ENCODE measurements at regions not wholly inside any gene's neighbourhood (a gene's known extent, or its start where the extent isn't known, plus 50 kb on each side); places are given as distances from the start of the nearest gene placed in this dataset.

- ATAC-seq (peak in 1 of 2 donors; percentile 21), DNase-seq (no peak)
- intact Hi-C loops (cut with DNase I; ENCODE audit: low total_unique reads) = no loop called here
- H3K9me3 ChIP-seq = no peaks in the 10 kb centered on the region
- no peaks in the 10 kb centered on the region for H3K4me1 ChIP-seq
- TF ChIP-seq POLR2A (IDR thresholded peaks at IDR 0.05) (no peak), CTCF (IDR thresholded peaks at IDR 0.05 in 4 of 5, conservative IDR thresholded peaks at IDR 0.05 in 1 of 5) (no peak)
- no peak overlapping the region for H3K4me3 ChIP-seq
- no peaks in the 10 kb centered on the region for H3K27me3 ChIP-seq
- in situ Hi-C loops (cut with MboI; ENCODE audit: low sequenced_read_pairs in 4 of 4) = no loop called here
- H3K36me3 ChIP-seq = no peaks in the 10 kb centered on the region
- no peak overlapping the region for H3K27ac ChIP-seq
Observed at GRCh38 chr6:44034931-44035345, 92.3 kb downstream of the MRPL14 start.

- TF ChIP-seq POLR2A (IDR thresholded peaks at IDR 0.05) (no peak), CTCF (IDR thresholded peaks at IDR 0.05 in 4 of 5, conservative IDR thresholded peaks at IDR 0.05 in 1 of 5) (no peak)
- no peaks in the 10 kb centered on the region for H3K27me3 ChIP-seq
- no peaks in the 10 kb centered on the region for H3K9me3 ChIP-seq
- intact Hi-C loops (cut with DNase I; ENCODE audit: low total_unique reads) = no loop called here
- DNase-seq = no peak
- ATAC-seq = no peak
- no peaks in the 10 kb centered on the region for H3K36me3 ChIP-seq
- no peak overlapping the region for H3K27ac ChIP-seq
- H3K4me3 ChIP-seq = no peak overlapping the region
- in situ Hi-C loops (cut with MboI; ENCODE audit: low sequenced_read_pairs in 4 of 4) = no loop called here
- H3K4me1 ChIP-seq = peaks cover 0 to under 1% of the 10 kb centered on the region in 2 donors
Observed at GRCh38 chr6:44034391-44034861, 92.8 kb downstream of the MRPL14 start.

GRCh38 chr6:44030812-44031454 lies 96.3 kb downstream of the MRPL14 start:
- H3K36me3 ChIP-seq = no peaks in the 10 kb centered on the region
- DNase-seq = no peak
- ATAC-seq = no peak

GRCh38 chr6:44029444-44030185 lies 97.6 kb downstream of the MRPL14 start:
- peaks cover 0 to 11% of the 10 kb centered on the region in 2 donors for H3K4me1 ChIP-seq
- in situ Hi-C loops (cut with MboI; ENCODE audit: low sequenced_read_pairs in 4 of 4) = no loop called here
- no peak for ATAC-seq

More at GRCh38 chr6:44030812-44031454, 96.3 kb downstream of the MRPL14 start:
- in situ Hi-C loops (cut with MboI; ENCODE audit: low sequenced_read_pairs in 4 of 4) (no loop called here), intact Hi-C loops (cut with DNase I; ENCODE audit: low total_unique reads) (no loop called here)
- no peak overlapping the region for H3K4me3 ChIP-seq
- H3K9me3 ChIP-seq = no peaks in the 10 kb centered on the region
- peaks cover 0 to 11% of the 10 kb centered on the region in 2 donors for H3K4me1 ChIP-seq
- TF ChIP-seq POLR2A (IDR thresholded peaks at IDR 0.05) (no peak), CTCF (IDR thresholded peaks at IDR 0.05 in 4 of 5, conservative IDR thresholded peaks at IDR 0.05 in 1 of 5) (no peak)
- no peaks in the 10 kb centered on the region for H3K27me3 ChIP-seq
- no peak overlapping the region for H3K27ac ChIP-seq

More at GRCh38 chr6:44029444-44030185, 97.6 kb downstream of the MRPL14 start:
- no peak for TF ChIP-seq CTCF (IDR thresholded peaks at IDR 0.05 in 4 of 5, conservative IDR thresholded peaks at IDR 0.05 in 1 of 5)
- no peak for TF ChIP-seq POLR2A (IDR thresholded peaks at IDR 0.05)
- H3K9me3 ChIP-seq = no peaks in the 10 kb centered on the region
- H3K36me3 ChIP-seq = no peaks in the 10 kb centered on the region
- H3K4me3 ChIP-seq = no peak overlapping the region
- no peak for DNase-seq
- H3K27ac ChIP-seq = no peak overlapping the region
- H3K27me3 ChIP-seq = no peaks in the 10 kb centered on the region
- intact Hi-C loops (cut with DNase I; ENCODE audit: low total_unique reads) = no loop called here
